LoVo (cell line): ENCODE measurements at regions not wholly inside any gene's neighbourhood (a gene's known extent, or its start where the extent isn't known, plus 50 kb on each side); places are given as distances from the start of the nearest gene placed in this dataset.

Source experiments
- DNase-seq: peaks from one replicate; pipeline ENCODE4 v3.0.0-alpha.2; 2016; ENCODE audit warnings: low spot score

DNA sequence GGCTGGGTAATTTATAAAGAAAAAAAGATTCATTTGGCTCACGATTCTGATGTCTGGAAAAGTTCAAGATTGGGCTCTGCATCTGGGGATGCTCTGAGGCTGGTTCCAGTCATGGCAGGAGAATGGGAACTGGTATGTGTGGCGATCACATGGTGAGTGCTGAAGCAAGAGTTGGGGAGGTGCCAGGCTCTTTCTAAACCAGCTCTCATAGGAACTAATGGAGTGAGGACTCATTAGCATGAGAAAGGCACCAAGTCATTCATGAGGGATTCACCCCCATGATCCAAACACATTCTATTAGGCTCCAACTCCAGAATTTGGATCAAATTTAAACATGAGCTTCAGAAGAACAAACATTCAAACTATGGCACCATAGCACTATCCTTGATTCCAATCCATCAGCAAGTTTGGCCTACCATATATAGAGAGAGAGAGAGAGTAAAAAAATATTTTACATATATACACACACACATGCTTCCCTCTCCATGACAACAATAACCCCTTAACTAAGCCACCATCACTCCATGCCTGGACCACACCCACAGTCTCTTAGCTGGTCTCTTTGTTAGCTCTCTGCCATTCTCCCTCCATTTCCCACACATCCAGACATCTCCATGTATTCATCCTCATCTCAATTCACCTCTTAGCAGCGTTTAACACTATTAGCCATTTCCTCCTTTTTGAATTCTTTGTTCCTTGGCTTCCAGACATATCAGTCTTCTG lies 57.9 kb downstream of the NPY start:
- DNase-seq, result no peak

DNA sequence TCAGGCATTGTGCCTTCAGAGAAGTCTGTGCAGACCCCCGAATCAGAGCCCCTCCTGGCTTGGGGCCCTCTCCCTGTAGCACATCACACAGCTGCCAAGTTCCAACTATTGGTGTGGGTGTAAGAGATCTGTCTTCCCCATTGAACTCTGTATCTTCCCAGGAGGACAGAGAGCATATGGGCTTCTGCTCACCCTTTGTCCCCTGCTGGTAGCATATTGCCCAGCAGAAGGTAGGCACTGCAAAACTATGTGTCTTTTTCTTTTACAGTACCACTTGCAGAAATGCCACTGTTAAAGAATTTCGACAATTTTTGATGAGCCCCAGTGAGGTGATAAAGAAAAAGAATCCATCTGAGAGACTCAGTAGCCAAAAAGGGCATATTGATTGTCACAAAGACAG lies 59.6 kb downstream of the NPY start:
- DNase-seq, result no peak

DNA sequence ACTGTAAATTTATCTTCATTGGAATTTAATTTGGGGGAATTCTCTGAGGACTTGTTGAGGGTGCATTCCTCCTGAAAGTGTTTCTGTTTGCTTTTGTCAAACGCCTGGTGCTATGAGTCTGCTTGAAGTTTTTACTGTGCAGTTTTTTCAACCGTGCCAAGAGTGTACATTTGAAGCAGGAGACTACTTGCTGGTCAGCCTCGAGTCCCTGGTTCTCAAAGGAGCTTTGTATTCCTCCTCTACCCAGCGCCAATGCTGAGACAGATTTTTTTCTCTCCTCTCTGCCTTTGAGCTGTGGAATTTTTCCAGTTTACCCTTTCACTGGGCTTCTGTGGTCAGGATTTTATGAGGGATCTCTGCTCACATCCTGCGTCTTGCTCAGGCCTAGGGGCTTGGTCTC lies 62.1 kb downstream of the NPY start:
- no peak for DNase-seq

DNA sequence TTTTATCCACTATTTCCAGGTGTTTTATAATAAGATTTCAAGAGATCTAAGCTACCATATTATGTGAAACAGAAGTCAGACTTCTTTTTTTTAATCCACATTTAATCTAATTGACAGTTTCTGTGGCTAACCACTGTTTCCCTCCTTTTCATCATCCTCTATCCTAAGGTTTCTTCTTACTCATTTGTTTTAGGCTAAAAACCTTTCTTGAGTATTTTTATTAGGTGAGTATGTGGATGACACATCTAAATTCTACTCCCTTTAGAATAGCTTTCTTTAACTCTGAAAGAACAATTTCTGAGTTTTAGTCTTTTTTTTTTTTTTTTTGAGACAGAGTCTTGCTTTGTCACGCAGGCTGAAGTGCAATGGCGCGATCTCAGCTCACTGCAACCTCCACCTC lies 62.7 kb downstream of the NPY start:
- DNase-seq, result no peak

DNA sequence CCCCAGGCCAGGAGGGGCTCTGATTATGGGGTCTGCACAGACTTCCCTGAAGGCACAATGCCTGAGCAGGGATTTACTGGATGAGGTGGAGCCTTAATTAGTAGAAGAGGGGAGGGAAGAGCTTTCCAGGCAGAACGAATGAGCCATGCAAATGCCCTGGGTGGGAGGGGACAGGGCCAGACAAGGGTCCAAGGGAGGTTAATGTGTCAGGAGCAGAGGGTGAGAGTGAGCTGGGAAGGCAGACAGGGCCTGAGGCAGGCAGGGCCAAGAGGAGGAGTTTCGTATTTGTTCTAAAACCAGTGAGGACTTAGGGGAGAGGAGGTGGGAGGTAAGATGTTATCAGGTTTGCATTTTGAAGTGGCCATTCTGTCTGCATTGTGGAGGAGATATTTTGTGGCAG lies 65.3 kb downstream of the NPY start:
- DNase-seq, result no peak

DNA sequence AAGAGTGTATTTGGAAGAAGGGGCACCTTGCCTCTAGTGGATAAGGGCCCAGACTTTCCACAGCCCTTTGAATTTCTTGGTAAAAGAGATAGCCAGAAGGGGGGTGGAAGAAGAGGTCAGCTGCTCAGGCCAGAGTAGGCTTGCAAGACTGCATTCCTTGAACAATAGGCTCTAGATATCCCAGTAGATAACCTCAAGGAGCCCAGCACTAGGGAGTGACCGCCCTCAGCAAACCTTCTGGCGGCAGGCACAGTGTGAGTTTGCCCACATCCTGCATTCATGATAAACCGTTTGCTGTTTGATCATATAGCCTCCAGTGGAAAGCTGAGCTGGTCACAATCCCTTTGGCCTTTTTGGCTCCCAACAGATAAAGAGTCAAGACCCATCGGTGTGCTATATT lies 70.5 kb downstream of the NPY start:
- no peak for DNase-seq

DNA sequence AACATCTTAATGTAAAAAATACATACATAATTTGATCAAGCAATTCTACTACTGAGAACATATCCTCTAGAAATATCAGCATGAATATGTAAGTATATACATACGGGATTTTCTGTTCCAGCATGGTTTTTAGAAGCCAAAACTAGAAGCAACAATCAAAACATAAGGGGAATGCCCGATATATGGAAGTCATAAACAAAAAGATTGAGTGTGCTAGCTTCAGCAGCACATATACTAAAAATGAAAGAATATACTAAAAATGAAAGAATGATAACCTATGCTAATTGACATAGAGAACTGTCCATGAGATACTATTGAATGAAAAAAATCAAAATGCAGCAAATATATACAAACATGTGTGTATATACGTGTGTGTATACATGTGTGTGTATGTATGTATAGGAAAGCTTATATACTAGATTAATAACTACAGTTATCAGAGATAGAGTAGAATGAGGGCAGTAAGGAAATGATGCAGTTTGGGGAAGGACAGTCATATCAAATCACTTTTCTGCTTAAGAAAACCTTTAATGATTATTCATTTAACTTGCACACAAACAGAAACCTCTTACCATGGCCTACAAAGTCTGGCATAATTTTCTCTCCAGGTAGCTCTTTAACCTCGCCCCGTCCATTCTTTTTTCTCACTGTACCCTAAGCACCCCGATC lies 72.9 kb downstream of the NPY start:
- no peak for DNase-seq

DNA sequence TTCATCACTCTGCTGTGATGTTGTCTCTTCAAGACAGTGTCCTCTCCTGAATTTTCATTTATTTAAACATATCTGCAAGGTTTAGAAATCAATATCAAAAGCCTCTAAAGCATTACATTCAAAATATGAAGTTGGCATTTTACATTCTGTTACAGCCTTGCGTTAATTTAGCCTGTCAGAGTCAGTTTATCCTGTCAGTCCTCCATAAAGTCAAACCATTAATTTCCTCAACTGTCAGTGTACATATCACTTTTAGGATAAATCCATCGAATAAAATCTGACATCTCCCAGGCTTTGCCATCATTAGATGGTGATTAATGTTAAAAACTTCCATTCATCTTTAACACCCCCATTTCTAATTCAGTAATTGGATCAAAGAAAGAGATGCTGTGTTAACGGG lies 77.0 kb downstream of the NPY start:
- no peak for DNase-seq

DNA sequence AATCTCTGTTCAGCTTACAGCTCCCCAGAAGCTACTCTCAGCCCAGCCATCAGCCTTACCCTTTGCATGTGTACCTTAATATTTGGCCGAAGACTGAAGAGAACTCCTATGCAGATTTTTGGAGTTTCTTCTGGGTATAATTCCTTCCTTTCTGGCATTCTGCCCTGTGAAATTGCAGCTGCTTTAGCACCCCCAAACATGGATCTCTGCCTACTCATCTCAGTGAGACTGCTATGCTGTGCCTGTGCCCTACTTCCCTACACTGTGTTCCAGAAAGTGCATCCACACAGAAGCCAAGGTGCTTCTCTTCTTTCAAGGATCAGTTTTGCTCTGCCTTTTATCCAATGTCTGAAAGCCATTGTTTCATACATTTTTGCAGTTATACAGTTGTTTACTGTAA lies 81.6 kb downstream of the NPY start:
- no peak for DNase-seq

DNA sequence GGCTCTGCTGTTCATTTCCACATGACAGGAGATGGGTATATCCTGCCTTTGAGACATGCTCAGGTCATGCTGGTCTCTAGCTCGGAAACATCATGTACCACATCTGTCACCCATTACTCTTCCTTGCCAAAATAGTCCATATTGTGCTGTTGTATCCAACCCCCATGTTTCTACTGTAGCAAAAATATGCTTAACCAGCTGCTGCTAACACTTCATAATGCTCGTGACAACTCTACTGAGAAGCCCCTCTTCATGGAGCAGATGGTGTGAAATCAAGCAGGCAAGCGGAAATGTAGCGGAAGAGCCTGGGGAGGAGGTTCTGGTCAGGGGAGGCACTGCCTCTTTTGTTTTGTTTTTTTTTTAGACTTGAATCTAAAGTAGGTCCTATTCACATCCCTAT lies 82.9 kb downstream of the NPY start:
- DNase-seq, result no peak

DNA sequence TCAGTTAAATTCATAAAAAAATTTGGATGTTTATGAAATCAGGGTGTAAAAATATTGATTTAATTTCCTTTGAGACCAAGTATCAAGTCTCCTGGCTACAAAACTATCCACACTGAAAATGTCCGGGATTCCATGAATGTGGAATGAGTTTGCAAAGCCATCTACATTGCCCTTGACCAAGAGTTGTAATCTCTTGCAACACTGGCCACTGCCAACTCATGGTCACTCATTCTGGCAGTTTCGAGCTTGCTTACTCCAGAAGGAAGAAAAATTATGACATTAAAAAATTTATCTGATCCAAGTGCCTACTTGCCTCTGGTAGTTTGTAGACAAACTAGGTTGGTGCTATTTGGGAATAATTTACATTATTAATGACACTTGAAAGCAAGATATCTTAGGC lies 84.2 kb downstream of the NPY start:
- DNase-seq, result no peak

DNA sequence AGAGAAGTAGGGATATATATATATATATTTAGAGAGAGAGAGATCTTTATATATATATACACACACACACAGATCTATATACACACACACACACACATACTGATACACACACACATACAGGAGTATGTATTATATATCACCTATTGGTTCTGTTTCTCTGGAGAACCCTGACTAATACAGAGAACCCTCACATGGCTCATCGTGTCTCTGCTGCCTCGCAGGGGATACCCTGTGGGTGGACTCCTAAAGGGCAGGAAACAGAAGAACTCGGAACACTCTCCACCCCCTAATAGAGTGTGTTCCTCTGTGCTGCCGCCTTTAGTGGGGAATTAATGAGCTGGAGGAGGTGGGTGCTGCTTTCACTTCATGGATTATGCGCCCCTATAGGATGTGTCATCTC lies 86.6 kb downstream of the NPY start:
- DNase-seq, result no peak

DNA sequence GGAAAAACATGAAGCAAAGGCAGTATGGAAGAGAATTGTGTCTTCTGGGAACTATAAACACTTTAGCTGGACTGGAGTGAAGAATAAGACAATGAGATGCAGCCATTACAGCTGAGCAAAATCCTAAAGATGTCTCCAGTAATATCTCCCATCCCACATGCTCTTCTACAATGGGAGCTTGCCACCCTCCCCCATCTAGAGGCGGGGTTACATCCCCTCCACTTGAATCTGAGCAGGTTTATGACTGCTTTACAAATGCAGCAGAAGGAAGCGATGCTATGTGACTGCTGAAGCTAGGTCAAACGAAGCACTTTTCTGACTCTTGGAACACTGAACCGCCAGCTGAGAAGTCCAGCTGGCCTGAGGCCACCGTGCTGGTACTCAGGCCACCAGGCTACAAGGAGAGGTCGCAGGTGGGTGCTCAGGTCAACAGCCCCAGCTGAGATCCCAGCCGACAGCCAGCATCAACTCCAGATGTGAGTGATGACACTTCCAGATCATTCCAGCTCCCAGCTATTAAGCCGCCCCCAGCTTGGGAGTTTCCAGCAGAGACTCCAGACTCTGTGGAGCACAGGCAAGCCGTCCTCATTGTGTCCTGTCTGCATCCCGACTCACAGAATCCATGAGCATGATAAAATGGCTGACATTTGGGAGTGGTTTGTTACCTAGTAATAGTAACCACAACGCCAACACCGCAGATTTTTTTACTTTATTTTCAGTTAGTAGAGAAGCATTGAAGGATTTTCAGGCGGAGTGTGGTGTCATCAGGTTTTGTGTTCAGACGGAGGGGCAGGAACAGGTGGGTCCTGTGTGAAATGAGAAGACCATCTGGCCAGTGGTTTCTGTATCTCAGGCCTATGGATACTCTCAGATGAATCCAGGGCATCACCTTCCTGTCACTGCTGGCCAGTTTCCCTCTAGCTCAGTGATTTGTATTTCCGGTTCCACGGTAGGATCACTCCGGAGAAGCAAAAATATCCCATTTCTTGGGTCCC lies 89.3 kb downstream of the NPY start:
- DNase-seq, result no peak

DNA sequence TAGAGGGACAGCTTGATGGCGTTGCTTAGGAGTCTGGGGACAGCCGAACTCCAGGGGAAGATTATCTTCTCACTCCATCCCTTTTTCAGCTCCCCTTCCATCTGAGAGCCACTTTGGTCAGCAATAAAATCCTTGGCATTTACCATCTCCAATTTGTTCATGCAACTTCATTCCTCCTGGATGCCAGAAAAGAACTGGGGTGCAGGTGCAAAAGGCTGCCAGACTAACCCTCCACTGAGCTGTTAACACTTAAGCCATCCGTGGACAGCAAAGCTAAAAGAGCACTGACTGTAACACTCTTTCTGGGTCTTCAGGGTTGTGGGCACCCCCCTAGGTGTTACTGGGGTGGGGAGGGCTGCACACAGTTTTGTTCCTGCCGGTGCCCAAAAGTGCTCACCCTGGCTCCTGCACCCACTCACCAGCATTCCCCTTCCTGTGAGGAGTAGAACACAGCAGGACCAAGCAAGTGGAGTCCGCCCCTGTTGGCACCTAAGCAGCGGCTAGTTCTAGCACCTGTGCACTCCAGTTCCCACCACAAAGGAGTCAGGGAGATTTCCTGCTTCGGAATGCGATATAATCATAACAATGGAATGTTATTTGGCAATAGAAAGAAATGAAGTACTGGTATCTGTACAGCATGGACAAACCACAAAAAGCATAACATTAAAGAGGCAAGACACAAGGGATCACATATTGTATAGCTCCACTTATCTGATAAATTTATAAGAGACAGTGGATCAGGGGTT lies 95.1 kb downstream of the NPY start:
- DNase-seq, result peak; percentile 67

DNA sequence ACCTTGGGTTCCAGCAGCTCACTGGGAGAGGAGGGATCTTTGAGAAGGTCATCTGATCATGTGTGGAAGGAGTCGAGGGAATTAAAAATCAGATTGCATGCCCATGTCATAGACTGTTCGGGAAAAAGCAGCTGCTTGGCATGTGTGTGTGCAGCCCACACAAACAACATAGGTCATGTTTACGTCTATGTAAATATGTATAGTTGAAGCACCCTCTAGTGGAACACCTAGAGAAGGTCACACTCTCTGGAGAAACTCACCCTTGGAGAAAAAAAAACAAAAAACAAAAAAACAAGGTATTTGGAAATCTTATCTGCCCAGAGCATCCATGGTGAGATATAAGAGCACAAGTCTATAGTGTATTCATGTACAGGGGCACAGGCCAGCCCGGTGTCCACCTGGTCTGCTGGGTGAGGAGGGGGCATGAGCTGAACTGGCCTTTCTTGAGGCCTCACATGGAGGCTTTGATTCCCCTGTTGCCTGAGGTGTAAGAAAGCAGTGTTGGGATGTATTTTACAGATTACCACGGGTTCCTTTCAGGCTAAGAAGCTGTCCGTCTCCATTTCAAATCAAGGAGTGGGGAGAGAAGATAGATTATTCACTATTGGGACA lies 98.0 kb downstream of the NPY start:
- peak; percentile 18 for DNase-seq

DNA sequence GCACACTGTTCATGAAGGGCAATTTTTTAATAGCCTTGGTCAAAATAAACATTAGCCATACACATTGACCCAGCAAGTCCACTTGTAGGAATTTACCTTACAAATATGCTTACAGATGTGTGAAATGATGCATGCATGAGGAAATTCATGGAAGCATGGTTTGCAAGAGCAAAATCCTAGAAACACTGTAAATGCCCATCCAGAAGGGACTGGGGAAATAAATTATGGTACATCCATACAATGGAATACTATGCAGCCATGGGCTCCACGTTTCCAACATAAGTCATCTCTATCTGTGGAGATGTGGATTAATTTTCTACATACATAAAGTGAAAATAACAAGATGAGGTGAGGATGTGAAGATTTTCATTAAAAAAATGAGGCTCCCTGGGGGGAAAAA lies 99.1 kb downstream of the NPY start:
- no peak for DNase-seq

DNA sequence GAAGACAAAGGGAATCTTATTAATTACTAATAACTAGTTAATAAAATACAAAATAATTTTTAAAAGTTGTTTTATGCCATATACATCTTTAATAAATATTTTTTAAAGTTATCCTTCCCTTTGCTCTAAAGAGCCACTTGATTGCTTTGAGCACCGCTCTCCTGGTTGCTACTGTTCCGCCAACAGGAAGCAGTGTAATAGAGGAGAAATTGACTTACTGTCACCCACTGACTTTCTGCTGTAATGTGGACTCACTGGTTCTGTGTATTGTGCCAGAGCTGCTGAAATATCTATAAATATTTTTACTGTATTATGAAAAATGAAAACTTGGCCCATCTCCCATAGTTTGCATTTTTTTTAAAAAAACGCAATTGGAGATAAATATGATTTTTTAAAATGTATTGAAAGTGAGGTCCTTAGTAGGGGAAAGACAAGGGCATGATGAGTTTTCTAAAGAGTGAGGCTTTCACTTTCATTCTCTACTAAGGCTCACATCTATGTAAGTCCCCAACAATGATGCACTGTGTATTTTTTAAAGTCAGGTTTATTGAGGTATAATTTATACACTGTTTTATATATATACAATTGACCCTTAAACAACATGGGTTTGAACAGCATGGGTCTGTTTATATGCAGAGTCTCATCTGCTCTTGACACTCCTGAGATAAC lies 100.5 kb downstream of the NPY start:
- DNase-seq, result no peak

DNA sequence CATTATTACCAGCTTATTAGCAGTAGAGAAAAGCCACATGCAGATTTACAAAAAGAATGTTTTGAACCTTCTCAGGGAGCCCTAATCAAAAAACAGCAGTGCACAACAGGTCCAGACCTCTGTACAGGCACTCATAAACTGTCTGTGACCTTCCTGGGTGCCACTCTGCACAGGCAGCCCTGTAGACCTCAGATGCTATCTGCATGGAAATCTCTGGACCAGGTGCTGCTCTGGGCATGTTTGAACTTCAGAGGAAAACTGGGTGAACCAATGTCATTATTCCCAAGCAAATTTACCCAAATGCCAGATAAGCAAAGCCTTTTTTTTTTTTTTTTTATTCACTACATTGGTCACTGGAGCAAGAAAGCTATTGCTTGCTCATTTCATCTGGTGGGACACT lies 104.2 kb downstream of the NPY start:
- DNase-seq, result no peak

DNA sequence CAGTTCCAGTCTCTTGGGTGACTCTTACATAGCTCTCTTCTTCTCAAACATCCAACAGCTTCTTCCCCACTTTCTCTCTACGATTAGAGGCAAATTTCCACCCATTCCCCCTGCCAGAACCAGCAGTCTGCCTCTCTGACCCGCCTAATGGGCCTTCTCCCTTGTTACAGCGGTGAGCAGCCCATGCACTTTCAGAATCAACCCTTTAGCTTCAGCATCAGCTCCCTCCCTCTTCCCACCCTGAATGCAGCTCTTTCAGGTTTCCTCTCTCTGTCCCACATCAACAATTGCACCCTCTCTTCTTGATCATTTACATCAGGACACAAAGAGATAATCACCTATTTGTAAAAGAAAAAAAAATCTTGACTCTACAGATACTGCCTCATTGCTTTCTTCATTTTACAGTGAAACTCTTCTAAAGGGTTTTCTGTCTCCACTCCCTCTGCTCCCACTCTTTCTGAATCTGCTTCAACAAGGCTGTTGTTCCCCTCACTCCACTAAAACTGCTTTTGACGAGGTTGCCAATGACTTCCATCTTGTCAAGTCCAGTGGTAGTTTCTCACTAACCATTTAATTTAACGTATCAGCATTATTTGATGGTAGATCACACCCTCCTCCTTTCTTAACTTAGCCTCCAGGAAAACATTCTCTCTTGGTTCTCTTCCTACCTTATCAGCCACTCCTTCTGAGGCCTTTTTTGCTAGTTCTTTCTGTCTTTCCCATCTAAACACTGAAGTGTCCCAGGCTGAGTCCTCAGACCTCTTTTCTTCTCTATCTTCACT lies 106.6 kb downstream of the NPY start:
- no peak for DNase-seq

DNA sequence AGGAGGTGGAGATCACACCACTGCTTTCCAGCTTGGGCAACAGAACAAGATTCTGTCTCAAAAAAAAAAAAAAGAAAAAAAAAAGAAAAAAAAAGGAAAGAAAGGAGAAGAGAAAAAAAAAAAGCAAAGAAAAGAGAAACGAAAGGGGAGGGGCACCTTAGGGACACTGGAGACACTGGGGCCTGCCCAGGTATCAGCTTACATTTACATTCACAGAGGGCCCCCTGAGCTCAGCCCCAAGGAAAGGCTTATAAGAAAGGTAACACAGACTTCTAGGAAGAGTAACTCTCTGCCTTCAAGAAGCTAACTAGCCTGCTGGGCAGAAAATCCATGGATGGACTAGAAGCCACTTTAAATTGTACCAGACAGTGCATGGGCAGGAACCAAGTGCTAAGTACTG lies 108.8 kb downstream of the NPY start:
- DNase-seq, result no peak
